Loucy (cell line): ENCODE measurements at regions not wholly inside any gene's neighbourhood (a gene's known extent, or its start where the extent isn't known, plus 50 kb on each side); places are given as distances from the start of the nearest gene placed in this dataset.

Source experiments
- H2AFZ ChIP-seq: fragments of 200-600 bp; sonication (generic); 2 replicates; pipeline ENCODE4 v1.6.0; 2016; ENCODE audit warnings: antibody characterized with exemption, mild to moderate bottlenecking, low read length, moderate library complexity
- H3F3A ChIP-seq: fragments of 200-600 bp; 2 replicates; pipeline ENCODE4 v1.6.0; 2016; ENCODE audit warnings: antibody characterized with exemption, low read depth, mild to moderate bottlenecking
- H3K27me3 ChIP-seq: fragments of 200-600 bp; sonication (generic); 2 replicates; pipeline ENCODE4 v1.6.1; 2014; ENCODE audit warnings: low read length, mild to moderate bottlenecking; ENCODE audit not compliant: insufficient read depth, poor library complexity, severe bottlenecking
- H3K36me3 ChIP-seq: fragments of 200-600 bp; sonication (generic); 2 replicates; pipeline ENCODE4 v1.6.1; 2016; ENCODE audit warnings: low read length; ENCODE audit not compliant: insufficient read depth
- H3K4me1 ChIP-seq: fragments of 200-600 bp; sonication (generic); 2 replicates; pipeline ENCODE4 v1.5.1; 2014; ENCODE audit warnings: low read length, mild to moderate bottlenecking; ENCODE audit not compliant: insufficient read depth, poor library complexity, severe bottlenecking
- H3K4me2 ChIP-seq: fragments of 200-600 bp; sonication (generic); 2 replicates; pipeline ENCODE4 v1.6.0; 2014; ENCODE audit warnings: antibody characterized with exemption, low read length, low read depth, mild to moderate bottlenecking; ENCODE audit not compliant: poor library complexity, severe bottlenecking
- H3K4me3 ChIP-seq: fragments of 200-600 bp; sonication (generic); 2 replicates; pipeline ENCODE4 v1.5.1; 2014; ENCODE audit warnings: low read length, mild to moderate bottlenecking, mixed read lengths; ENCODE audit not compliant: poor library complexity, severe bottlenecking
- H3K79me2 ChIP-seq: fragments of 200-600 bp; sonication (generic); 2 replicates; pipeline ENCODE4 v1.6.1; 2014; ENCODE audit warnings: low read length; ENCODE audit not compliant: insufficient read depth
- H3K9ac ChIP-seq: fragments of 200-600 bp; sonication (generic); 2 replicates; pipeline ENCODE4 v1.6.0; 2014; ENCODE audit warnings: mild to moderate bottlenecking, low read depth, low read length, moderate library complexity; ENCODE audit not compliant: poor library complexity, severe bottlenecking
- H3K9me2 ChIP-seq: fragments of 200-600 bp; sonication (generic); replicated peaks from 2 replicates; pipeline ENCODE4 v1.6.1; 2016; ENCODE audit warnings: low read depth, low read length, mixed read lengths
- H3K9me3 ChIP-seq: fragments of 200-600 bp; sonication (generic); 2 replicates; pipeline ENCODE4 v1.6.1; 2014; ENCODE audit warnings: mild to moderate bottlenecking, antibody characterized with exemption, low read length, low read depth; ENCODE audit not compliant: insufficient read depth
- H4K20me1 ChIP-seq: fragments of 200-600 bp; sonication (generic); 2 replicates; pipeline ENCODE4 v1.6.0; 2014; ENCODE audit warnings: antibody characterized with exemption, low read length, mild to moderate bottlenecking; ENCODE audit not compliant: insufficient read depth, poor library complexity, severe bottlenecking
- EZH2phosphoT487 ChIP-seq: fragments of 200-600 bp; IDR thresholded peaks from 2 replicates; pipeline ENCODE4 v1.6.1; 2018; ENCODE audit warnings: antibody characterized with exemption, mild to moderate bottlenecking, moderate library complexity, borderline replicate concordance
- TF ChIP-seq, protein P1 (sequence below): fragments of 200-600 bp; sonication (generic); conservative IDR thresholded peaks from 2 replicates; pipeline ENCODE4 v1.5.1; 2014; ENCODE audit warnings: mild to moderate bottlenecking, antibody characterized with exemption, low read length

GRCh38 chr13:105319875-105320274 lies 1215.6 kb downstream of the EFNB2 start:
- H3K27me3 ChIP-seq = no peaks in the 10 kb centered on the region
- no peaks in the 10 kb centered on the region for H3K79me2 ChIP-seq
- no peak overlapping the region for H2AFZ ChIP-seq
- no peak for TF ChIP-seq EZH2phosphoT487
- TF ChIP-seq, protein P1, sequence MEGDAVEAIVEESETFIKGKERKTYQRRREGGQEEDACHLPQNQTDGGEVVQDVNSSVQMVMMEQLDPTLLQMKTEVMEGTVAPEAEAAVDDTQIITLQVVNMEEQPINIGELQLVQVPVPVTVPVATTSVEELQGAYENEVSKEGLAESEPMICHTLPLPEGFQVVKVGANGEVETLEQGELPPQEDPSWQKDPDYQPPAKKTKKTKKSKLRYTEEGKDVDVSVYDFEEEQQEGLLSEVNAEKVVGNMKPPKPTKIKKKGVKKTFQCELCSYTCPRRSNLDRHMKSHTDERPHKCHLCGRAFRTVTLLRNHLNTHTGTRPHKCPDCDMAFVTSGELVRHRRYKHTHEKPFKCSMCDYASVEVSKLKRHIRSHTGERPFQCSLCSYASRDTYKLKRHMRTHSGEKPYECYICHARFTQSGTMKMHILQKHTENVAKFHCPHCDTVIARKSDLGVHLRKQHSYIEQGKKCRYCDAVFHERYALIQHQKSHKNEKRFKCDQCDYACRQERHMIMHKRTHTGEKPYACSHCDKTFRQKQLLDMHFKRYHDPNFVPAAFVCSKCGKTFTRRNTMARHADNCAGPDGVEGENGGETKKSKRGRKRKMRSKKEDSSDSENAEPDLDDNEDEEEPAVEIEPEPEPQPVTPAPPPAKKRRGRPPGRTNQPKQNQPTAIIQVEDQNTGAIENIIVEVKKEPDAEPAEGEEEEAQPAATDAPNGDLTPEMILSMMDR = no peak
- no peaks in the 10 kb centered on the region for H3K9me2 ChIP-seq
- no peak overlapping the region for H3K4me2 ChIP-seq
- no peaks in the 10 kb centered on the region for H3K36me3 ChIP-seq
- H4K20me1 ChIP-seq = no peaks in the 10 kb centered on the region
- H3K4me3 ChIP-seq = no peak overlapping the region
- no peaks in the 10 kb centered on the region for H3K4me1 ChIP-seq
- H3K9ac ChIP-seq = no peak overlapping the region
- H3F3A ChIP-seq = no peaks in the 10 kb centered on the region
- H3K9me3 ChIP-seq = no peaks in the 10 kb centered on the region

- TF ChIP-seq EZH2phosphoT487 = no peak
- TF ChIP-seq, protein P1 = no peak
- Histone ChIP-seq H3K4me2 (no peak overlapping the region), H3F3A (no peaks in the 10 kb centered on the region), H3K79me2 (no peaks in the 10 kb centered on the region), H3K9me3 (no peaks in the 10 kb centered on the region), H2AFZ (no peak overlapping the region), H3K9ac (no peak overlapping the region), H3K36me3 (no peaks in the 10 kb centered on the region), H3K9me2 (no peaks in the 10 kb centered on the region), H4K20me1 (no peaks in the 10 kb centered on the region), H3K4me1 (no peaks in the 10 kb centered on the region), H3K4me3 (no peak overlapping the region), H3K27me3 (no peaks in the 10 kb centered on the region)
These were observed 1218.7 kb downstream of the EFNB2 start for GRCh38 chr13:105316731-105317130.

- no peaks in the 10 kb centered on the region for H3K79me2 ChIP-seq
- no peaks in the 10 kb centered on the region for H4K20me1 ChIP-seq
- no peaks in the 10 kb centered on the region for H3K36me3 ChIP-seq
- H3K4me3 ChIP-seq = no peak overlapping the region
- no peaks in the 10 kb centered on the region for H3K4me1 ChIP-seq
- H3K4me2 ChIP-seq = no peak overlapping the region
- no peaks in the 10 kb centered on the region for H3K9me3 ChIP-seq
- H2AFZ ChIP-seq = no peak overlapping the region
- H3K27me3 ChIP-seq = no peaks in the 10 kb centered on the region
- TF ChIP-seq, protein P1 = no peak
- TF ChIP-seq EZH2phosphoT487 = no peak
- no peaks in the 10 kb centered on the region for H3K9me2 ChIP-seq
- H3F3A ChIP-seq = no peaks in the 10 kb centered on the region
- H3K9ac ChIP-seq = no peak overlapping the region
These were observed 1222.6 kb downstream of the EFNB2 start for GRCh38 chr13:105312906-105313305.
